H1 (cell line): ENCODE measurements at regions not wholly inside any gene's neighbourhood (a gene's known extent, or its start where the extent isn't known, plus 50 kb on each side); places are given as distances from the start of the nearest gene placed in this dataset.

Experiments used
- CTCF ChIA-PET: fragments of 300-600 bp; sonication (Branson Sonifier 250); formaldehyde crosslinking; loops from one replicate; lab custom pipeline; 2021; ENCODE audit not compliant: partially characterized antibody; lab: Charles Lee
- POLR2A ChIA-PET: fragments of 300-600 bp; sonication (Branson Sonifier 250); formaldehyde crosslinking; loops from one replicate; lab custom pipeline; 2021; ENCODE audit warnings: inconsistent platforms; ENCODE audit not compliant: partially characterized antibody; lab: Charles Lee
- DNase-seq, 2 experiments: peaks; one replicate each; pipeline versions ENCODE4 v3.0.0 to v3.0.0-alpha.2; 2010 to 2022; ENCODE audit warnings: low spot score in 2 of 2, low read depth in 1 of 2, mixed read lengths in 1 of 2
- FAIRE-seq: peaks from 2 replicates; lab custom pipeline; 2011; peaks lifted over from hg19 to GRCh38; lab: Jason Lieb, UNC
- H2AFZ ChIP-seq: 2 replicates; pipeline ENCODE4 v1.8.1; 2012; ENCODE audit warnings: low read length, inconsistent platforms
- H2AK5ac ChIP-seq: 2 replicates; pipeline ENCODE4 v1.6.1; 2013; ENCODE audit warnings: low read depth, low read length
- H2BK120ac ChIP-seq: replicated peaks from 2 replicates; pipeline ENCODE3; 2013; ENCODE audit warnings: low read depth, low read length, inconsistent platforms
- H2BK12ac ChIP-seq: 2 replicates; pipeline ENCODE4 v1.6.1; 2013; ENCODE audit warnings: low read depth, low read length
- H2BK15ac ChIP-seq: 2 replicates; pipeline ENCODE4 v1.6.1; 2013; ENCODE audit warnings: low read length
- H2BK20ac ChIP-seq: 2 replicates; pipeline ENCODE4 v1.6.1; 2013; ENCODE audit warnings: low read length
- H2BK5ac ChIP-seq: 2 replicates; pipeline ENCODE4 v1.6.1; 2013; ENCODE audit warnings: low read depth, low read length
- H3K14ac ChIP-seq: 2 replicates; pipeline ENCODE4 v1.6.1; 2013; ENCODE audit warnings: inconsistent platforms; ENCODE audit not compliant: insufficient read length
- H3K18ac ChIP-seq: 2 replicates; pipeline ENCODE4 v1.6.1; 2013; ENCODE audit warnings: low read length; ENCODE audit errors: extremely low read depth
- H3K23ac ChIP-seq: 2 replicates; pipeline ENCODE4 v1.6.1; 2013; ENCODE audit warnings: inconsistent platforms; ENCODE audit not compliant: insufficient read length
- H3K23me2 ChIP-seq: 2 replicates; pipeline ENCODE4 v1.6.1; 2013; ENCODE audit warnings: low read depth, low read length
- H3K27ac ChIP-seq: 2 replicates; pipeline ENCODE4 v1.6.1; 2011; ENCODE audit warnings: low read depth, low read length, inconsistent platforms
- H3K27me3 ChIP-seq, 4 experiments: replicated peaks in 1 of 4; 1 replicate in 1 of 4; 2 replicates in 3 of 4; pipeline versions ENCODE4 v1.6.1 to v1.8.1; 2011 to 2013; ENCODE audit warnings: low read length in 3 of 4, mild to moderate bottlenecking in 3 of 4, inconsistent platforms in 2 of 4, mixed read lengths in 2 of 4, moderate library complexity in 1 of 4; ENCODE audit not compliant: control insufficient read depth in 3 of 4, insufficient read depth in 3 of 4; ENCODE audit errors: extremely low read depth in 1 of 4
- H3K36me3 ChIP-seq, 4 experiments: 2 replicates each; pipeline versions ENCODE4 v1.6.1 to v1.8.1; 2011 to 2013; ENCODE audit warnings: mild to moderate bottlenecking in 4 of 4, low read length in 3 of 4, moderate library complexity in 2 of 4, control low read depth in 1 of 4, inconsistent platforms in 1 of 4; ENCODE audit not compliant: insufficient read depth in 4 of 4, control insufficient read depth in 2 of 4
- H3K4ac ChIP-seq: replicated peaks from 2 replicates; pipeline ENCODE3; 2013; ENCODE audit warnings: low read length, low read depth, mixed read lengths, inconsistent platforms; ENCODE audit not compliant: insufficient read length
- H3K4me1 ChIP-seq, 4 experiments: replicated peaks in 1 of 4; 1 replicate in 1 of 4; 2 replicates in 3 of 4; pipeline versions ENCODE4 v1.6.1 to v1.8.1; 2011 to 2013; ENCODE audit warnings: low read length in 3 of 4, inconsistent platforms in 2 of 4, mixed read lengths in 1 of 4; ENCODE audit not compliant: insufficient read depth in 4 of 4, control insufficient read depth in 3 of 4
- H3K4me2 ChIP-seq, 2 experiments: 2 replicates each; pipeline versions ENCODE4 v1.6.1 to v1.8.1; 2011 to 2013; ENCODE audit warnings: low read depth in 2 of 2, low read length in 2 of 2, control low read depth in 1 of 2, inconsistent platforms in 1 of 2, mild to moderate bottlenecking in 1 of 2; ENCODE audit not compliant: insufficient read depth in 1 of 2
- H3K4me3 ChIP-seq, 4 experiments: fragments of 200-600, 300-600 bp in 1 of 4; sonication (generic), shearing (Covaris generic), sonication (Bioruptor Twin) in 1 of 4; 2 replicates each; pipeline versions ENCODE4 v1.5.1 to v1.8.1; 2011 to 2016; ENCODE audit warnings: low read length in 4 of 4, low read depth in 3 of 4, control low read depth in 2 of 4, inconsistent platforms in 2 of 4, mild to moderate bottlenecking in 2 of 4, mixed read lengths in 1 of 4, moderate library complexity in 1 of 4; ENCODE audit not compliant: insufficient read depth in 2 of 4; ENCODE audit errors: extremely low read depth in 1 of 4
- H3K56ac ChIP-seq: replicated peaks from 2 replicates; pipeline ENCODE3; 2013; ENCODE audit warnings: low read depth, mild to moderate bottlenecking, mixed read lengths, low read length, inconsistent platforms; ENCODE audit not compliant: insufficient read length
- H3K79me1 ChIP-seq: 2 replicates; pipeline ENCODE4 v1.6.1; 2013; ENCODE audit warnings: low read depth, low read length, control low read depth
- H3K79me2 ChIP-seq, 2 experiments: 2 replicates each; pipeline versions ENCODE4 v1.6.1 to v1.8.1; 2012 to 2013; ENCODE audit warnings: low read length in 2 of 2, mild to moderate bottlenecking in 2 of 2, inconsistent platforms in 1 of 2; ENCODE audit not compliant: insufficient read depth in 2 of 2, control insufficient read depth in 1 of 2
- H3K9ac ChIP-seq, 4 experiments: replicated peaks in 1 of 4; 1 replicate in 1 of 4; 2 replicates in 3 of 4; pipeline versions ENCODE4 v1.6.1 to v1.8.1; 2011 to 2013; ENCODE audit warnings: low read depth in 3 of 4, low read length in 3 of 4, control low read depth in 2 of 4, mild to moderate bottlenecking in 2 of 4, moderate library complexity in 2 of 4, inconsistent platforms in 1 of 4; ENCODE audit errors: extremely low read depth in 1 of 4
- H3K9me3 ChIP-seq, 2 experiments: 2 replicates each; pipeline versions ENCODE4 v1.6.1 to v1.8.1; 2012 to 2013; ENCODE audit warnings: mild to moderate bottlenecking in 2 of 2, moderate library complexity in 2 of 2, control low read depth in 1 of 2, inconsistent platforms in 1 of 2, low read depth in 1 of 2, low read length in 1 of 2, mixed read lengths in 1 of 2; ENCODE audit not compliant: insufficient read depth in 2 of 2
- H4K20me1 ChIP-seq, 2 experiments: replicated peaks in 1 of 2; 2 replicates each; pipeline versions ENCODE3 to v1.8.1; 2011 to 2013; ENCODE audit warnings: inconsistent platforms in 2 of 2, low read length in 2 of 2, mild to moderate bottlenecking in 1 of 2; ENCODE audit not compliant: insufficient read depth in 2 of 2, control insufficient read depth in 1 of 2
- H4K5ac ChIP-seq: 2 replicates; pipeline ENCODE4 v1.6.1; 2013; ENCODE audit warnings: low read length, low read depth, mixed read lengths, inconsistent platforms; ENCODE audit not compliant: insufficient read length
- H4K8ac ChIP-seq: 2 replicates; pipeline ENCODE4 v1.8.0; 2013; ENCODE audit warnings: mild to moderate bottlenecking, moderate library complexity, low read length, inconsistent platforms; ENCODE audit not compliant: insufficient read depth; ENCODE audit errors: extremely low read depth
- H4K91ac ChIP-seq: replicated peaks from 2 replicates; pipeline ENCODE3; 2013; ENCODE audit warnings: low read length, mixed read lengths, inconsistent platforms; ENCODE audit not compliant: insufficient read length
- BACH1 ChIP-seq: IDR thresholded peaks from 2 replicates; pipeline ENCODE4 v1.6.1; 2012; ENCODE audit warnings: low read length, improper control_type of control experiment
- BCL11A ChIP-seq, 2 experiments: IDR thresholded peaks; one replicate each; pipeline ENCODE4 v1.6.1; 2011; ENCODE audit warnings: low read depth in 2 of 2, low read length in 2 of 2, mild to moderate bottlenecking in 2 of 2
- EZH2 ChIP-seq: fragments of 200-600 bp; sonication (generic); IDR thresholded peaks from 2 replicates; pipeline ENCODE4 v1.7.1; 2012; ENCODE audit warnings: low read depth, mild to moderate bottlenecking, moderate library complexity, low read length, inconsistent platforms; ENCODE audit not compliant: severe bottlenecking
- FOSL1 ChIP-seq: IDR thresholded peaks from 2 replicates; pipeline ENCODE4 v1.6.1; 2011; ENCODE audit warnings: mild to moderate bottlenecking, low read depth, low read length, moderate library complexity; ENCODE audit not compliant: insufficient read depth
- JUN ChIP-seq: IDR thresholded peaks from 2 replicates; pipeline ENCODE4 v1.6.1; 2011; ENCODE audit warnings: low read depth, mild to moderate bottlenecking, improper control_type of control experiment, low read length
- NRF1 ChIP-seq: IDR thresholded peaks from 2 replicates; pipeline ENCODE4 v1.6.1; 2011; ENCODE audit warnings: mild to moderate bottlenecking, low read depth, low read length, improper control_type of control experiment
- PHF8 ChIP-seq: fragments of 200-600 bp; sonication (generic); conservative IDR thresholded peaks from 2 replicates; pipeline ENCODE4 v1.7.1; 2012; ENCODE audit warnings: low read depth, mild to moderate bottlenecking, inconsistent platforms, low read length, moderate library complexity
- POLR2A ChIP-seq, 2 experiments: IDR thresholded peaks; 1 replicate in 1 of 2; 2 replicates in 1 of 2; pipeline ENCODE4 v1.6.1; 2011; ENCODE audit warnings: low read depth in 2 of 2, low read length in 2 of 2, mild to moderate bottlenecking in 2 of 2; ENCODE audit errors: control extremely low read depth in 1 of 2
- POLR2AphosphoS5 ChIP-seq: IDR thresholded peaks from 2 replicates; pipeline ENCODE4 v1.6.1; 2011; ENCODE audit warnings: low read depth, low read length
- SP2 ChIP-seq: IDR thresholded peaks from 2 replicates; pipeline ENCODE4 v1.6.1; 2012; ENCODE audit warnings: mild to moderate bottlenecking, low read length, inconsistent platforms
- SRF ChIP-seq: IDR thresholded peaks from 2 replicates; pipeline ENCODE4 v1.6.1; 2011; ENCODE audit warnings: mild to moderate bottlenecking, low read depth, low read length, moderate library complexity
- TAF7 ChIP-seq: optimal IDR thresholded peaks from 2 replicates; pipeline ENCODE3; 2011; ENCODE audit warnings: low read depth, mild to moderate bottlenecking, inconsistent platforms, low read length, moderate library complexity, borderline replicate concordance
- ZNF274 ChIP-seq: IDR thresholded peaks from 2 replicates; pipeline ENCODE4 v1.7.0; 2012; ENCODE audit warnings: low read length, borderline replicate concordance; ENCODE audit errors: extremely low read depth
- WGBS, 2 experiments: shearing (Covaris generic) in 1 of 2; methylation state at CpG; one replicate each; pipeline versions ENCODE4 v1.1.6 to v1.1.7; 2013 to 2015; ENCODE audit warnings: low lambda C conversion rate in 2 of 2, mixed read lengths in 2 of 2, inconsistent platforms in 1 of 2, low coverage in 1 of 2, missing lambda C conversion rate in 1 of 2; ENCODE audit not compliant: insufficient replicate concordance in 2 of 2, insufficient coverage in 1 of 2, insufficient read length in 1 of 2; ENCODE audit errors: extremely low coverage in 1 of 2, missing lambda C conversion rate in 1 of 2; 5-methylcytosine and 5-hydroxymethylcytosine counted together
- TF ChIP-seq, protein P1 (sequence below): IDR thresholded peaks from 2 replicates; pipeline ENCODE4 v1.6.1; 2012; ENCODE audit warnings: low read length, inconsistent platforms

GRCh38 chr20:43386878-43387277 lies 70.8 kb upstream of the SRSF6 start:
- no peak overlapping the region for H3K4me2 ChIP-seq
- no peak overlapping the region for H4K8ac ChIP-seq
- no peak overlapping the region for H3K23ac ChIP-seq
- no peak overlapping the region for H2BK12ac ChIP-seq
- H2BK20ac ChIP-seq = no peak overlapping the region
- no peak overlapping the region for H3K14ac ChIP-seq
- H4K20me1 ChIP-seq = no peaks in the 10 kb centered on the region
- H3K79me1 ChIP-seq = no peaks in the 10 kb centered on the region
- no peak overlapping the region for H4K5ac ChIP-seq
- no peaks in the 10 kb centered on the region for H3K36me3 ChIP-seq
- H3K4ac ChIP-seq = no peak overlapping the region
- H2BK120ac ChIP-seq = no peak overlapping the region
- no peak overlapping the region for H2BK15ac ChIP-seq
- no peak overlapping the region for H2AK5ac ChIP-seq
- no peaks in the 10 kb centered on the region for H3K27me3 ChIP-seq
- no peak overlapping the region for H4K91ac ChIP-seq
- POLR2A ChIA-PET = no interaction called here
- no peak overlapping the region for H2BK5ac ChIP-seq
- no peaks in the 10 kb centered on the region for H3K9me3 ChIP-seq
- no peaks in the 10 kb centered on the region for H3K23me2 ChIP-seq
- no peak overlapping the region for H3K56ac ChIP-seq
- no peak overlapping the region for H2AFZ ChIP-seq
- CTCF ChIA-PET = interaction anchor here (1.4 kb wide), 1 partner anchor 188 kb away, joined by 3 read pairs; no protein-coding TSS in a partner anchor
- FAIRE-seq (no peak), DNase-seq (no peak)
- H3K27ac ChIP-seq = no peak overlapping the region
- no peak overlapping the region for H3K4me3 ChIP-seq
- no peak overlapping the region for H3K9ac ChIP-seq
- H3K79me2 ChIP-seq = no peaks in the 10 kb centered on the region
- H3K4me1 ChIP-seq = peaks cover 0 to 4% (median under 1%) of the 10 kb centered on the region in 4 experiments; a peak in 3 of 7 replicates
- H3K18ac ChIP-seq = no peak overlapping the region
- 87% methylated on average over 4 of the region's 4 CpGs; no CpG with 5 or more reads in 1 of the 2 experiments for WGBS, 2 experiments
- no peak for TF ChIP-seq PHF8
- TF ChIP-seq FOSL1 = no peak
- no peak for TF ChIP-seq POLR2AphosphoS5
- no peak for TF ChIP-seq SRF
- TF ChIP-seq SP2 = no peak
- TF ChIP-seq JUN = no peak
- TF ChIP-seq EZH2 = no peak
- TF ChIP-seq BCL11A (IDR thresholded peaks at IDR 0.05; ENCODE audit: low read depth in 2 of 2, low read length in 2 of 2) = no peak
- TF ChIP-seq BACH1 = no peak
- TF ChIP-seq ZNF274 = no peak
- no peak for TF ChIP-seq TAF7
- no peak for TF ChIP-seq POLR2A (IDR thresholded peaks at IDR 0.05; ENCODE audit: control extremely low read depth in 1 of 2, low read depth in 2 of 2, low read length in 2 of 2)
- TF ChIP-seq, protein P1, sequence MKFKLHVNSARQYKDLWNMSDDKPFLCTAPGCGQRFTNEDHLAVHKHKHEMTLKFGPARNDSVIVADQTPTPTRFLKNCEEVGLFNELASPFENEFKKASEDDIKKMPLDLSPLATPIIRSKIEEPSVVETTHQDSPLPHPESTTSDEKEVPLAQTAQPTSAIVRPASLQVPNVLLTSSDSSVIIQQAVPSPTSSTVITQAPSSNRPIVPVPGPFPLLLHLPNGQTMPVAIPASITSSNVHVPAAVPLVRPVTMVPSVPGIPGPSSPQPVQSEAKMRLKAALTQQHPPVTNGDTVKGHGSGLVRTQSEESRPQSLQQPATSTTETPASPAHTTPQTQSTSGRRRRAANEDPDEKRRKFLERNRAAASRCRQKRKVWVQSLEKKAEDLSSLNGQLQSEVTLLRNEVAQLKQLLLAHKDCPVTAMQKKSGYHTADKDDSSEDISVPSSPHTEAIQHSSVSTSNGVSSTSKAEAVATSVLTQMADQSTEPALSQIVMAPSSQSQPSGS = no peak
- TF ChIP-seq NRF1 = no peak
